GM23338 (cell line): ENCODE measurements at regions not wholly inside any gene's neighbourhood (a gene's known extent, or its start where the extent isn't known, plus 50 kb on each side); places are given as distances from the start of the nearest gene placed in this dataset.

ENCODE experiments used
- ATAC-seq: fragments of 200-7000 bp; cut with Tn5 transposase; 3 replicates; pipeline ENCODE4 v1.9.1; 2020
- DNase-seq: peaks from one replicate; pipeline ENCODE4 v3.0.0-alpha.2; 2015; ENCODE audit warnings: low spot score
- H2AFZ ChIP-seq: fragments of 200-600 bp; sonication (generic); 2 replicates; pipeline ENCODE4 v1.8.0; 2016; ENCODE audit warnings: antibody characterized with exemption, mild to moderate bottlenecking, moderate library complexity
- H3F3A ChIP-seq: fragments of 200-600 bp; sonication (generic); replicated peaks from 2 replicates; pipeline ENCODE4 v1.8.0; 2017; ENCODE audit warnings: antibody characterized with exemption, mixed run types, low read depth
- H3K27ac ChIP-seq: fragments of 200-600 bp; sonication (generic); 2 replicates; pipeline ENCODE4 v1.6.1; 2016; ENCODE audit warnings: low read depth
- H3K27me3 ChIP-seq: fragments of 200-600 bp; sonication (generic); 2 replicates; pipeline ENCODE4 v1.8.0; 2016; ENCODE audit warnings: mild to moderate bottlenecking, mixed run types, moderate library complexity; ENCODE audit not compliant: insufficient read depth
- H3K36me3 ChIP-seq: fragments of 200-600 bp; sonication (generic); 2 replicates; pipeline ENCODE4 v1.8.0; 2016; ENCODE audit warnings: mild to moderate bottlenecking; ENCODE audit not compliant: insufficient read depth
- H3K4me1 ChIP-seq: fragments of 200-600 bp; sonication (generic); 2 replicates; pipeline ENCODE4 v1.8.0; 2016; ENCODE audit warnings: mild to moderate bottlenecking, moderate library complexity; ENCODE audit not compliant: insufficient read depth
- H3K4me2 ChIP-seq: fragments of 200-600 bp; sonication (generic); 2 replicates; pipeline ENCODE4 v1.7.1; 2017; ENCODE audit warnings: mixed run types
- H3K4me3 ChIP-seq: fragments of 200-600 bp; sonication (generic); 2 replicates; pipeline ENCODE4 v1.6.1; 2016; ENCODE audit warnings: mixed run types
- H3K79me2 ChIP-seq: fragments of 200-600 bp; sonication (generic); replicated peaks from 2 replicates; pipeline ENCODE4 v1.8.0; 2017; ENCODE audit warnings: mild to moderate bottlenecking; ENCODE audit not compliant: insufficient read depth
- H3K9me2 ChIP-seq: fragments of 200-600 bp; sonication (generic); 2 replicates; pipeline ENCODE4 v1.8.0; 2017; ENCODE audit not compliant: insufficient read depth
- H4K20me1 ChIP-seq: fragments of 200-600 bp; sonication (generic); replicated peaks from 2 replicates; pipeline ENCODE4 v1.8.0; 2017; ENCODE audit warnings: mild to moderate bottlenecking; ENCODE audit not compliant: insufficient read depth
- H3K27ac Mint-ChIP-seq: 2 replicates; pipeline ENCODE4 v1.8.0; 2020; ENCODE audit warnings: inconsistent platforms, mild to moderate bottlenecking, moderate library complexity, mixed read lengths
- H3K27me3 Mint-ChIP-seq: 3 replicates; pipeline ENCODE4 v1.8.0; 2022; ENCODE audit warnings: low read depth, mild to moderate bottlenecking, moderate library complexity, mixed read lengths, inconsistent platforms; ENCODE audit not compliant: insufficient read depth, poor library complexity
- H3K36me3 Mint-ChIP-seq: 3 replicates; pipeline ENCODE4 v1.8.0; 2021; ENCODE audit warnings: low read depth, mild to moderate bottlenecking, inconsistent platforms, moderate library complexity, mixed read lengths
- H3K4me1 Mint-ChIP-seq: 3 replicates; pipeline ENCODE4 v1.8.0; 2020; ENCODE audit warnings: mild to moderate bottlenecking, inconsistent platforms, mixed read lengths
- H3K4me3 Mint-ChIP-seq: 3 replicates; pipeline ENCODE4 v1.8.0; 2021; ENCODE audit warnings: moderate library complexity, mild to moderate bottlenecking, inconsistent platforms, mixed read lengths
- H3K9me3 Mint-ChIP-seq: 3 replicates; pipeline ENCODE4 v1.8.0; 2020; ENCODE audit warnings: moderate library complexity, mild to moderate bottlenecking, inconsistent platforms, mixed read lengths
- CREB1 ChIP-seq: fragments of 250-450 bp; sonication (Bioruptor Pico); IDR thresholded peaks from 2 replicates; pipeline ENCODE4 v1.5.0; 2020; ENCODE audit warnings: low read depth, mild to moderate bottlenecking, moderate library complexity
- CTCF ChIP-seq, 2 experiments: fragments of 200-600 bp in 1 of 2; sonication (generic) in 1 of 2; conservative IDR thresholded peaks; 2 replicates each; pipeline versions ENCODE4 v1.5.1 to v1.6.1; 2016 to 2017; ENCODE audit warnings: antibody characterized with exemption in 2 of 2, low read depth in 2 of 2, mild to moderate bottlenecking in 2 of 2, moderate library complexity in 1 of 2
- EZH2 ChIP-seq: fragments of 200-600 bp; sonication (generic); IDR thresholded peaks from one replicate; pipeline ENCODE4 v1.8.0; 2017; ENCODE audit warnings: antibody characterized with exemption, mild to moderate bottlenecking, low read depth; ENCODE audit not compliant: unreplicated experiment
- EZH2phosphoT487 ChIP-seq: fragments of 200-600 bp; sonication (generic); IDR thresholded peaks from one replicate; pipeline ENCODE4 v1.8.1; 2018; ENCODE audit warnings: antibody characterized with exemption; ENCODE audit not compliant: unreplicated experiment
- JUNB ChIP-seq: IDR thresholded peaks from one replicate; pipeline ENCODE4 v1.6.1; 2016; ENCODE audit warnings: antibody characterized with exemption; ENCODE audit not compliant: unreplicated experiment
- NANOG ChIP-seq: IDR thresholded peaks from 2 replicates; pipeline ENCODE4 v1.6.1; 2016; ENCODE audit warnings: antibody characterized with exemption, borderline replicate concordance
- POLR2AphosphoS5 ChIP-seq: IDR thresholded peaks from 2 replicates; pipeline ENCODE4 v1.6.1; 2016; ENCODE audit warnings: antibody characterized with exemption, low read depth
- STAT1 ChIP-seq: IDR thresholded peaks from one replicate; pipeline ENCODE4 v1.6.1; 2016; ENCODE audit warnings: antibody characterized with exemption; ENCODE audit not compliant: unreplicated experiment
- ZNF114 ChIP-seq: fragments of 250-450 bp; sonication (Bioruptor Pico); IDR thresholded peaks from 2 replicates; pipeline ENCODE4 v1.5.0; 2020; ENCODE audit warnings: mild to moderate bottlenecking, moderate library complexity
- ZNF331 ChIP-seq: fragments of 250-450 bp; sonication (Bioruptor Pico); IDR thresholded peaks from 2 replicates; pipeline ENCODE4 v1.5.0; 2020; ENCODE audit warnings: low read depth, mild to moderate bottlenecking, moderate library complexity
- TF ChIP-seq, protein P1 (sequence below): IDR thresholded peaks from one replicate; pipeline ENCODE4 v1.6.1; 2018; ENCODE audit warnings: antibody characterized with exemption; ENCODE audit not compliant: unreplicated experiment
- TF ChIP-seq, protein P2 (sequence below): IDR thresholded peaks from 2 replicates; pipeline ENCODE4 v1.6.1; 2016; ENCODE audit warnings: antibody characterized with exemption
- TF ChIP-seq, protein P3 (sequence below): fragments of 250-450 bp; sonication (Bioruptor Pico); IDR thresholded peaks from 2 replicates; pipeline ENCODE4 v1.5.0; 2020; ENCODE audit warnings: mild to moderate bottlenecking, moderate library complexity

DNA sequence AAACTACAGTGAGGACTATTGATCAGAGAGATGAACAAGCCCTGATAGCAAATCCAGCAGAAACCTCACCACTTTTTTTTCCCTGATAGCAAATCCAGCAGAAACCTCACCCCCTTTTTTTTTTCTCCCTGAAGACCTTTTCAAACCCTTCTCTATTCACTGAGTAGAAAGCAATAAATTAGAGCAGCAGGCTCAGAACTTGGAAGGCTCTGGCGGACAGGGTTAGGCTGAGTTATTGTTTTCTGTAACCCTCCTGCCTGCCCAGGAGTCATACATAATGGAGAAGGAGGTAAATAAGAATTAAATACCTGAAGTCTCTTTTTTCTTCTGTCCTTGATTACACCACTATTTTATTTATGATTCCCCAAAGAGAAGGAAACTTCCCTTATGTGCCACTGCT is 136.3 kb upstream of the SNX2 start:
- TF ChIP-seq, protein P1, sequence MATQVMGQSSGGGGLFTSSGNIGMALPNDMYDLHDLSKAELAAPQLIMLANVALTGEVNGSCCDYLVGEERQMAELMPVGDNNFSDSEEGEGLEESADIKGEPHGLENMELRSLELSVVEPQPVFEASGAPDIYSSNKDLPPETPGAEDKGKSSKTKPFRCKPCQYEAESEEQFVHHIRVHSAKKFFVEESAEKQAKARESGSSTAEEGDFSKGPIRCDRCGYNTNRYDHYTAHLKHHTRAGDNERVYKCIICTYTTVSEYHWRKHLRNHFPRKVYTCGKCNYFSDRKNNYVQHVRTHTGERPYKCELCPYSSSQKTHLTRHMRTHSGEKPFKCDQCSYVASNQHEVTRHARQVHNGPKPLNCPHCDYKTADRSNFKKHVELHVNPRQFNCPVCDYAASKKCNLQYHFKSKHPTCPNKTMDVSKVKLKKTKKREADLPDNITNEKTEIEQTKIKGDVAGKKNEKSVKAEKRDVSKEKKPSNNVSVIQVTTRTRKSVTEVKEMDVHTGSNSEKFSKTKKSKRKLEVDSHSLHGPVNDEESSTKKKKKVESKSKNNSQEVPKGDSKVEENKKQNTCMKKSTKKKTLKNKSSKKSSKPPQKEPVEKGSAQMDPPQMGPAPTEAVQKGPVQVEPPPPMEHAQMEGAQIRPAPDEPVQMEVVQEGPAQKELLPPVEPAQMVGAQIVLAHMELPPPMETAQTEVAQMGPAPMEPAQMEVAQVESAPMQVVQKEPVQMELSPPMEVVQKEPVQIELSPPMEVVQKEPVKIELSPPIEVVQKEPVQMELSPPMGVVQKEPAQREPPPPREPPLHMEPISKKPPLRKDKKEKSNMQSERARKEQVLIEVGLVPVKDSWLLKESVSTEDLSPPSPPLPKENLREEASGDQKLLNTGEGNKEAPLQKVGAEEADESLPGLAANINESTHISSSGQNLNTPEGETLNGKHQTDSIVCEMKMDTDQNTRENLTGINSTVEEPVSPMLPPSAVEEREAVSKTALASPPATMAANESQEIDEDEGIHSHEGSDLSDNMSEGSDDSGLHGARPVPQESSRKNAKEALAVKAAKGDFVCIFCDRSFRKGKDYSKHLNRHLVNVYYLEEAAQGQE, result no peak
- TF ChIP-seq STAT1 (no peak), ZNF114 (CRISPR knock-in tag) (no peak), JUNB (no peak), POLR2AphosphoS5 (no peak), CREB1 (CRISPR knock-in tag) (no peak), CTCF (conservative IDR thresholded peaks at IDR 0.05; ENCODE audit: low read depth in 2 of 2) (no peak), EZH2phosphoT487 (no peak), NANOG (no peak), EZH2 (no peak), ZNF331 (CRISPR knock-in tag) (no peak)
- TF ChIP-seq, protein P2, sequence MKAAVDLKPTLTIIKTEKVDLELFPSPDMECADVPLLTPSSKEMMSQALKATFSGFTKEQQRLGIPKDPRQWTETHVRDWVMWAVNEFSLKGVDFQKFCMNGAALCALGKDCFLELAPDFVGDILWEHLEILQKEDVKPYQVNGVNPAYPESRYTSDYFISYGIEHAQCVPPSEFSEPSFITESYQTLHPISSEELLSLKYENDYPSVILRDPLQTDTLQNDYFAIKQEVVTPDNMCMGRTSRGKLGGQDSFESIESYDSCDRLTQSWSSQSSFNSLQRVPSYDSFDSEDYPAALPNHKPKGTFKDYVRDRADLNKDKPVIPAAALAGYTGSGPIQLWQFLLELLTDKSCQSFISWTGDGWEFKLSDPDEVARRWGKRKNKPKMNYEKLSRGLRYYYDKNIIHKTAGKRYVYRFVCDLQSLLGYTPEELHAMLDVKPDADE, result no peak
- TF ChIP-seq, protein P3, sequence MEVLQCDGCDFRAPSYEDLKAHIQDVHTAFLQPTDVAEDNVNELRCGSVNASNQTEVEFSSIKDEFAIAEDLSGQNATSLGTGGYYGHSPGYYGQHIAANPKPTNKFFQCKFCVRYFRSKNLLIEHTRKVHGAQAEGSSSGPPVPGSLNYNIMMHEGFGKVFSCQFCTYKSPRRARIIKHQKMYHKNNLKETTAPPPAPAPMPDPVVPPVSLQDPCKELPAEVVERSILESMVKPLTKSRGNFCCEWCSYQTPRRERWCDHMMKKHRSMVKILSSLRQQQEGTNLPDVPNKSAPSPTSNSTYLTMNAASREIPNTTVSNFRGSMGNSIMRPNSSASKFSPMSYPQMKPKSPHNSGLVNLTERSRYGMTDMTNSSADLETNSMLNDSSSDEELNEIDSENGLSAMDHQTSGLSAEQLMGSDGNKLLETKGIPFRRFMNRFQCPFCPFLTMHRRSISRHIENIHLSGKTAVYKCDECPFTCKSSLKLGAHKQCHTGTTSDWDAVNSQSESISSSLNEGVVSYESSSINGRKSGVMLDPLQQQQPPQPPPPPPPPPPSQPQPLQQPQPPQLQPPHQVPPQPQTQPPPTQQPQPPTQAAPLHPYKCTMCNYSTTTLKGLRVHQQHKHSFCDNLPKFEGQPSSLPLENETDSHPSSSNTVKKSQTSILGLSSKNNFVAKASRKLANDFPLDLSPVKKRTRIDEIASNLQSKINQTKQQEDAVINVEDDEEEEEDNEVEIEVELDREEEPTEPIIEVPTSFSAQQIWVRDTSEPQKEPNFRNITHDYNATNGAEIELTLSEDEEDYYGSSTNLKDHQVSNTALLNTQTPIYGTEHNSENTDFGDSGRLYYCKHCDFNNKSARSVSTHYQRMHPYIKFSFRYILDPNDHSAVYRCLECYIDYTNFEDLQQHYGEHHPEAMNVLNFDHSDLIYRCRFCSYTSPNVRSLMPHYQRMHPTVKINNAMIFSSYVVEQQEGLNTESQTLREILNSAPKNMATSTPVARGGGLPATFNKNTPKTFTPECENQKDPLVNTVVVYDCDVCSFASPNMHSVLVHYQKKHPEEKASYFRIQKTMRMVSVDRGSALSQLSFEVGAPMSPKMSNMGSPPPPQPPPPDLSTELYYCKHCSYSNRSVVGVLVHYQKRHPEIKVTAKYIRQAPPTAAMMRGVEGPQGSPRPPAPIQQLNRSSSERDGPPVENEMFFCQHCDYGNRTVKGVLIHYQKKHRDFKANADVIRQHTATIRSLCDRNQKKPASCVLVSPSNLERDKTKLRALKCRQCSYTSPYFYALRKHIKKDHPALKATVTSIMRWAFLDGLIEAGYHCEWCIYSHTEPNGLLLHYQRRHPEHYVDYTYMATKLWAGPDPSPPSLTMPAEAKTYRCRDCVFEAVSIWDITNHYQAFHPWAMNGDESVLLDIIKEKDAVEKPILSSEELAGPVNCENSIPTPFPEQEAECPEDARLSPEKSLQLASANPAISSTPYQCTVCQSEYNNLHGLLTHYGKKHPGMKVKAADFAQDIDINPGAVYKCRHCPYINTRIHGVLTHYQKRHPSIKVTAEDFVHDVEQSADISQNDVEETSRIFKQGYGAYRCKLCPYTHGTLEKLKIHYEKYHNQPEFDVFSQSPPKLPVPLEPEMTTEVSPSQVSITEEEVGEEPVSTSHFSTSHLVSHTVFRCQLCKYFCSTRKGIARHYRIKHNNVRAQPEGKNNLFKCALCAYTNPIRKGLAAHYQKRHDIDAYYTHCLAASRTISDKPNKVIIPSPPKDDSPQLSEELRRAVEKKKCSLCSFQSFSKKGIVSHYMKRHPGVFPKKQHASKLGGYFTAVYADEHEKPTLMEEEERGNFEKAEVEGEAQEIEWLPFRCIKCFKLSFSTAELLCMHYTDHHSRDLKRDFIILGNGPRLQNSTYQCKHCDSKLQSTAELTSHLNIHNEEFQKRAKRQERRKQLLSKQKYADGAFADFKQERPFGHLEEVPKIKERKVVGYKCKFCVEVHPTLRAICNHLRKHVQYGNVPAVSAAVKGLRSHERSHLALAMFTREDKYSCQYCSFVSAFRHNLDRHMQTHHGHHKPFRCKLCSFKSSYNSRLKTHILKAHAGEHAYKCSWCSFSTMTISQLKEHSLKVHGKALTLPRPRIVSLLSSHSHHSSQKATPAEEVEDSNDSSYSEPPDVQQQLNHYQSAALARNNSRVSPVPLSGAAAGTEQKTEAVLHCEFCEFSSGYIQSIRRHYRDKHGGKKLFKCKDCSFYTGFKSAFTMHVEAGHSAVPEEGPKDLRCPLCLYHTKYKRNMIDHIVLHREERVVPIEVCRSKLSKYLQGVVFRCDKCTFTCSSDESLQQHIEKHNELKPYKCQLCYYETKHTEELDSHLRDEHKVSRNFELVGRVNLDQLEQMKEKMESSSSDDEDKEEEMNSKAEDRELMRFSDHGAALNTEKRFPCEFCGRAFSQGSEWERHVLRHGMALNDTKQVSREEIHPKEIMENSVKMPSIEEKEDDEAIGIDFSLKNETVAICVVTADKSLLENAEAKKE (CRISPR knock-in tag), result no peak
- H3K27ac ChIP-seq, result no peak overlapping the region

More for the DNA sequence above, 136.3 kb upstream of the SNX2 start:
- no peaks in the 10 kb centered on the region for H3F3A ChIP-seq
- DNase-seq (no peak), ATAC-seq (no peak)
- H4K20me1 ChIP-seq, result no peaks in the 10 kb centered on the region
- peaks cover 31% of the 10 kb centered on the region for H3K9me3 Mint-ChIP-seq
- no peak overlapping the region for H3K4me3 Mint-ChIP-seq
- no peak overlapping the region for H3K27ac Mint-ChIP-seq
- peaks cover 17% of the 10 kb centered on the region for H3K36me3 Mint-ChIP-seq
- H3K79me2 ChIP-seq, result no peaks in the 10 kb centered on the region
- no peaks in the 10 kb centered on the region for H3K36me3 ChIP-seq
- 0 out of 2 replicates have a peak, but pooled peaks cover 6% of the 10 kb centered on the region for H3K4me1 ChIP-seq
- no peaks in the 10 kb centered on the region for H3K9me2 ChIP-seq
- no peak overlapping the region for H2AFZ ChIP-seq
- H3K27me3 Mint-ChIP-seq, result no peaks in the 10 kb centered on the region
- no peak overlapping the region for H3K4me2 ChIP-seq
- no peak overlapping the region for H3K4me3 ChIP-seq
- H3K27me3 ChIP-seq, result no peaks in the 10 kb centered on the region
- H3K4me1 Mint-ChIP-seq, result peaks cover 11% of the 10 kb centered on the region; the same call in 2 of the 3 replicates
